Fibroblast of lung (primary cell): ENCODE measurements at regions not wholly inside any gene's neighbourhood (a gene's known extent, or its start where the extent isn't known, plus 50 kb on each side); places are given as distances from the start of the nearest gene placed in this dataset.

Experiments
- EZH2 ChIP-seq: IDR thresholded peaks from 2 replicates; pipeline ENCODE4 v1.5.1; 2012; ENCODE audit warnings: low read length, control low read depth, mild to moderate bottlenecking; ENCODE audit errors: missing control alignments
- TF ChIP-seq, protein P1 (sequence below), 2 donors: IDR thresholded peaks in 1 of 2; conservative IDR thresholded peaks in 1 of 2; 1 replicate in 1 of 2; 2 replicates in 1 of 2; pipeline ENCODE4 v1.5.1; 2011 to 2012; ENCODE audit warnings: low read length in 2 of 2, control low read depth in 1 of 2, inconsistent platforms in 1 of 2, low read depth in 1 of 2, mild to moderate bottlenecking in 1 of 2

- TF ChIP-seq, protein P1, sequence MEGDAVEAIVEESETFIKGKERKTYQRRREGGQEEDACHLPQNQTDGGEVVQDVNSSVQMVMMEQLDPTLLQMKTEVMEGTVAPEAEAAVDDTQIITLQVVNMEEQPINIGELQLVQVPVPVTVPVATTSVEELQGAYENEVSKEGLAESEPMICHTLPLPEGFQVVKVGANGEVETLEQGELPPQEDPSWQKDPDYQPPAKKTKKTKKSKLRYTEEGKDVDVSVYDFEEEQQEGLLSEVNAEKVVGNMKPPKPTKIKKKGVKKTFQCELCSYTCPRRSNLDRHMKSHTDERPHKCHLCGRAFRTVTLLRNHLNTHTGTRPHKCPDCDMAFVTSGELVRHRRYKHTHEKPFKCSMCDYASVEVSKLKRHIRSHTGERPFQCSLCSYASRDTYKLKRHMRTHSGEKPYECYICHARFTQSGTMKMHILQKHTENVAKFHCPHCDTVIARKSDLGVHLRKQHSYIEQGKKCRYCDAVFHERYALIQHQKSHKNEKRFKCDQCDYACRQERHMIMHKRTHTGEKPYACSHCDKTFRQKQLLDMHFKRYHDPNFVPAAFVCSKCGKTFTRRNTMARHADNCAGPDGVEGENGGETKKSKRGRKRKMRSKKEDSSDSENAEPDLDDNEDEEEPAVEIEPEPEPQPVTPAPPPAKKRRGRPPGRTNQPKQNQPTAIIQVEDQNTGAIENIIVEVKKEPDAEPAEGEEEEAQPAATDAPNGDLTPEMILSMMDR (conservative IDR thresholded peaks at IDR 0.05 in 1 of 2, IDR thresholded peaks at IDR 0.05 in 1 of 2; ENCODE audit: low read depth in 1 of 2, low read length in 2 of 2), result no peak
- no peak for TF ChIP-seq EZH2
Observed at GRCh38 chr12:82225871-82226270, 132.3 kb downstream of the CCDC59 start.
